Stimulated activated CD4-positive, alpha-beta T cell treated with anti-CD3 and anti-CD28 coated beads, Interleukin-1b, Interleukin-23, amount 100 ng/mL, for 48 hours (primary cell): ENCODE measurements at regions not wholly inside any gene's neighbourhood (a gene's known extent, or its start where the extent isn't known, plus 50 kb on each side); places are given as distances from the start of the nearest gene placed in this dataset.

Experiments used
- DNase-seq: peaks from one replicate; pipeline ENCODE4 v3.0.0-alpha.2; 2020

DNA sequence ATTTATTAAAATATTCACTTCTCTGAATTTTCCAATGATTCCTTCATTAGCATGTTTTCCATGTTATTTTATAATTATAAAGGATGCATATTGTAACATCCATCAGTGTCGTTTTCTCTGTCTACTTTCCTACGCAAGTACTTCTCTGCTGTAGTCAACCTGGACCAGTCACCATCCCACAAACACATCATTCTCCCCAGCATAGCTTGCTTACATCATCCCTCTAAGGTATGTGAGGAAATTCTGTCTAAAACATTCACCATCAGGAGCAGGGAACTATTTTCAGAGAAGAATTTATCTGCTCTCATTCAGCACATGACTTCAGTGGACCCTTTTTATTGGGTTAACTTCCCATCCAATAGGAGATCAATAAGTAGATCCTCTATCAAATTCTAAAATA is 806.1 kb upstream of the ARGLU1 start:
- no peak for DNase-seq

DNA sequence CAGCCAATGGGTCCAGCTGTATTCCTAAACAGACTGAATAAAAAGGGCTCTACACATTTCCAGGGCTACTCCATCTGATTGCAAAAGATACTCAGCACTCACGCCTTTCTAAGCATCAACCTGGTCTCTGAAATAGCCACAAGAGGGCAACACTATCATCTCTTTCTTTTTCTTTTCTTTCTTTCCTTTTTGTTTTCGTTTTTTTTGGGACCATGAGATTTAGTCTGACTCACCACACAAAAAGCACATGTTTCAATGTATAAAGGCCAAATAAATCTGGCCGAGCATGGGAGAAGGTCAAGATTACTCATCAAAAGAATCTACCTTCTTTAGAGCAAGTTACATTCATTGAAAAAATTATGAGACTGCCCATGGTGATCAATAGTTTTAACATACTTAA is 805.6 kb upstream of the ARGLU1 start:
- DNase-seq, result no peak

DNA sequence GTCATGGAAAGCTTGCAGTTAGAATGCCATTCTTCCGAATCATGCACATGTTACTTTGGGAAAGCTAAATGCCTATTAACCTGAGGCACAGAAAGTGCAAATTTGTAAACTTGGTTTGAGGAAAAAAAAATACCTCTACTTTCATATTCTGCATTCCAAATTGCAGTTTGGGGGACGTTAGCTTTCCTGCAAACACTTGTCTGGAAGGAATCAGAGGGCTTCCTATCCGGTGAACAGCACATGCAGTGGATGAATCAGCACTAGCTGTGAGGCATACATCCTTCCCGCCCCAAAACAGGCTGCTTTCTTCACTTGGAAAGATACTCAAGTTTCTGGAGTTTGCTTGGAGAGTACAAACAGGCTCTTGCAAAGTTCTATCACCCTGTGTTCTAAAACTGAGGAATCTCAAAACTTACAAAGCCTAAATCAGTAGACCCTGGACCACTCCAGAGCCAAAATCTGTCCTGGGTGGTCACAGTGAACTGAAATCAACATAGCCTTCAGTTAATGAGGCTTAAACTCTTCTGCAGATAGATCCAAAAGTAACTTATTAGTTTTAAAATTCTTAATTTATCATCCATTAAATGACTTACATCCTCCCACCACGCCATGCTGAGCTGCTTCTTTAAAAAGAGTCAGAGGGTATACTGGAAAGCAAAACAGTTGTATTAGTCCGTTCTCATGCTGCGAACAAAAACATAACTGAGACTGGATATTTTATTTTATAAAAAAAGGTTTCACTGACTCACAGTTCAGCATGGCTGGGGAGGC is 802.3 kb upstream of the ARGLU1 start:
- no peak for DNase-seq

DNA sequence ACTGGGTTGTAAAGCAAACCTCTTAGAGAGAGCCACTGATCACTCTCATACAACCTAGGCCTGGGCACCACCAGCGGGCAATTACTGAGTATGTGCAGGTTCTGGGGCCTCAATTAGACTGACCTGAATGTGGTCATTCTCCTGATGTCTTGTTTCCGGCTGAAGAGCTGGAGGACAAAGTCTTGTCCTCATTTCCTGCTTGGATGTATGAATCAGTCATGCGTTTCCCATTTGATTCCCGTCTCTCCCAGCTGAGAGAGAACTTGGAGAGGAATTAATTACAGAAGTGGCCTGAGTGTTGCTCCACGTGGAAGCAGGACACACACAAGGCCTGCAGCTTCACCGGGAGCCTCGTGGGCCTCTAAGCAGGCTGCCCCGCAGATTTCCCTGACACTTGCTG is 799.3 kb upstream of the ARGLU1 start:
- DNase-seq, result no peak

DNA sequence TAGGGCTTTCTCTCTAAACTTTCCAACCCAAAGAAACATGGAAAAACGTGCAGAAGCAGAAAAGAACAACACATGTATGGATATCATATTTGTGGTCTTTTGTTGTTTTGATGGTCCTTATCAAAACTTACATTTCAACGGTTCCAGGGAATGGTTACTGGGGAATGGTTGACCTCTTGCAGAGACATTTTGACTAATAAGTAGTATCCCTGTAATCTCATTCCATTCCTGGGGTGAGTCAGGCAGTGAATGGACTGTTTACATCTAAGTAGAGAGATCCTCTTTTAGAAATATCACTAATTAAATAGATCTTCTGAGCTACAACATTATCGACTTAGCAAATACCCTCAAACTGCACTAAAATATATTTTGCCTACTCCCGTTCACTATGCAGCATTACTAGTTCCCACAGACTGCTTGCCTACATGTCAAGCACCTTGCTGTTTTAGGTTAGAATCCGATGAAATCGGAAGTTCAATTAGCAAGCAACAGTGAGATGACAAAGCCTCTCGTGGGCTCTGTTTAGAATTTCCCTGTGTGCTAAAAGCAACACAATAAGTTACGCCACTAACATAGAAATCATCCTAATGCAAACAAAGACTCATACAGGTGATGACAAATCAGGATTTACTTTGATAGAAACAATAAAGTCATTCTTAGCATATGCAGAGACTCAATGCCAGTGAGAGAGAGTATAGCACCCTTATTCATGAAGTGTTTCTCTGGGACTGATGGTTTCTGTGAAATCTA is 797.7 kb upstream of the ARGLU1 start:
- no peak for DNase-seq

DNA sequence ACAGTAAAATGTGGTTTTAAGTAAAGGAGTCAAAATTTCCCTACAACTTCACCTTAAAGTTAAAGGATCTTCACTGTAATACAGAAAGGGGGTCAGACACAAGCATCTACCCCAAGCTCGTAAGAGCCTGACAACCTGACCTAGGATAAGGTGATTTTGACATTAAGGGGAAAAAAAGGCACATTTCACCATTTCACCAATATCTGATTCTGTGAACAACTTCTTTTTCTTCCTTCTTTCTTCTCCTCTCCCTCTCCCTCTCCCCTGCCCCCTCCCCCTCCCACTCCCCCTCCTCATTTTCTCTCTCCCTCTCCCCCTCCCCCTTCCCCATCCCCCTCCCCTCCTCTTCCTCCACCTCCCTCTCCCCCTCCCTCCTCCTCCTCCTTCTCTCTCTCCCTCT is 796.7 kb upstream of the ARGLU1 start:
- DNase-seq, result no peak

DNA sequence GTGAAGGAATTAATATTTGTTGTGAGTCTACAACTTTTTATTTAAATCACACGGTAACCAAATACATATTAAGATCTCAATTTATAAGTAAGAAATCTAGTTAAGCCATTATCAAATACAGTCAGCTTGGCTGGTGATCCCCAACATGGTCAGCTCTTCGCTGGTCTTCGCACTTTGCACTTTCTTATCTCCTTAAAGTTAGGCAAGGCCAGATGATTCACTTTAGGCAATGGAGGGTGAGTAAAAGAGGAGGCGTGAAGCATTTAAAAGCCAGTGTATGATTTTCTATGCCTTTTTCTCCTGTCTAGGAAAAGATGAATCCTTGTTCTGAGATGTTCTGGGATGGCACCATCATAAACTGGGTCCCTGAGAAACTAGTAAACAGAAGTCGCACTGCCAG is 793.7 kb upstream of the ARGLU1 start:
- DNase-seq, result no peak

DNA sequence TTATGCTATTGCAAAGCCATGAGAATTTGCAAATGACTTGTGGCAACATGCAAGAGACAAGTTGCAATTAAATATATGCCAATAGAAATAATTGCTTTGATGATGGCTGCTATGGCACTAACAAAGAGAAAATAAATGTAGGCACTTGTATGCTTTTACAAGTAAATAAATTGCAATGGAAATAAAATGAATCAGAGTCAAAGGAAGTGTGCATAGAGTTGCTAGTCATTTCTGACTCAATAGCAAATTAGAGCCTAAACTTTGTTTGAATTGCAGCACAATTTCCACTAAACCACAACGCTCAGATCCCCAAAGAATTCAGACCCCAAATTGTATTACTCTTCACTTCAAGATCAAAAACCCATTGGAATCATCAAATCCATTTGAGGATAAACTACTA is 792.1 kb upstream of the ARGLU1 start:
- no peak for DNase-seq

DNA sequence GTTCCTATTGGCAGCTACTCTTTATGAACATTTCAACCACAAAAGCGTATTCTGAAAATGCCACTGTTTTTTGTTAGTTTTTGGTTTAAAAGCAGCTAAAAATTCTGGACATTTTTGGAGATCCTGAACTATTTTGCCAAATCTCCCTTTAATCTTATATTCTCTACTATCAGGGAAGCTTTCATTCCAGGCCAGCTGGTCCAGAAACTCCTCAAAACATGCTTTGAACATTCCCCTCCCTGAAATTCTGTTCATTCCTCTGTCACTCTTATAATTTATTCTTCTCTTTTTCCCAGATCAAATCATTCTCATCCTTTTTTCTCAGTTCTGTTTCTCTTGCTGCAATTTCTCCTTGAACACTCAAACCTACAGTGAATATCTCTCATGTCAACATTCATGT is 790.9 kb upstream of the ARGLU1 start:
- DNase-seq, result no peak

DNA sequence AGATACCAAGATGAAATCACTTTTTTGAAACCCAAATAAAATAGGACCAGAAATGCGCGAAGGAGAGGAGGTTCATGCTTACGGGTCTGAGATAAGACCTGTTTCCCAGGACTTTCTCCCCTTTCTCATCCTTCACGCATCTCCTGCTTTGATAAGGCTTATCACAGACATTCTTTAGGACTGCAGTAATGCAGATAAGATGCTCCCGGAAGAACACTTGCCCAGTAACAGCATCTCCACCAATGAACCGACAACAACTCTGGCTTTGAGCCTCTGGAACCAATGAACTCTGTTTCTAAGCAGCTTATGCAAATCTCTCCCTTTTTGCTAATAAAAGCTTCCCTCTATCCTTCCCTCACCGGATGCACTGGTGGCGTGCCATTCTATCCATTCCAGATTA is 783.4 kb upstream of the ARGLU1 start:
- DNase-seq, result no peak

DNA sequence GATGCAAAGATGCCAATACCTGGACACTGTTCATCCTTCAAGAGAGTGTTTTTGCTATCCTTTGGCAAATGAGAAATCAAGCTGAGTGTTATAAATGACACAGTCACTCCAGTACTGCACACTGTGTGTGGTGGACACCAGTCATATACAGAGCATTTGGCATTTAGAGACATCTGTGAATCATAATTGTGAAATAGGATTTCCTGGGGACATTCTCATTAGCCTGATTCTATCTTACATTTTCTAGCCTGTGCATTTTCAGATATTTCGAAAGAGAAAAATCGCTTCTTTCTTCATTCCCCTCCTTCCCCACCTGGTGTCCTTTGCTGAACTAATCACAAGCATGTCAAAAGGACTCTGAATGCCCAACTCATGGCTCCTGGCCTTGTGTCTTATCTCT is 781.0 kb upstream of the ARGLU1 start:
- no peak for DNase-seq

DNA sequence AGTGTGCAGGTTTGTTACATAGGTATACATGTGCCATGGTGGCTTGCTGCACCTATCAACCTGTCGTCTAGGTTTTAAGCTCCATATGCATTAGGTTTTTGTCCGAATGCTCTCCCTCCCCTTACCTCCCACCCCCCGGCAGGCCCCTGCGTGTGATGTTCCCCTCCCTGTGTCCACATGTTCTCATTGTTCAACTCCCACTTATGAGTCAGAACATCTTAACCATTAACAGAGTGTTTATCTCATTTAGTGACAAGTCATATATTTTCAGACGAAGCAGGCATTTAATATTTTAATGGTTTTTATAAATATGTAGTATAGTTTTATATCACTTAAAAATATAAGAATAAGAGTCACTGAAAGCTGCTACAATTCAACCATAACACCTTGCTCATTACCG is 780.5 kb upstream of the ARGLU1 start:
- no peak for DNase-seq

DNA sequence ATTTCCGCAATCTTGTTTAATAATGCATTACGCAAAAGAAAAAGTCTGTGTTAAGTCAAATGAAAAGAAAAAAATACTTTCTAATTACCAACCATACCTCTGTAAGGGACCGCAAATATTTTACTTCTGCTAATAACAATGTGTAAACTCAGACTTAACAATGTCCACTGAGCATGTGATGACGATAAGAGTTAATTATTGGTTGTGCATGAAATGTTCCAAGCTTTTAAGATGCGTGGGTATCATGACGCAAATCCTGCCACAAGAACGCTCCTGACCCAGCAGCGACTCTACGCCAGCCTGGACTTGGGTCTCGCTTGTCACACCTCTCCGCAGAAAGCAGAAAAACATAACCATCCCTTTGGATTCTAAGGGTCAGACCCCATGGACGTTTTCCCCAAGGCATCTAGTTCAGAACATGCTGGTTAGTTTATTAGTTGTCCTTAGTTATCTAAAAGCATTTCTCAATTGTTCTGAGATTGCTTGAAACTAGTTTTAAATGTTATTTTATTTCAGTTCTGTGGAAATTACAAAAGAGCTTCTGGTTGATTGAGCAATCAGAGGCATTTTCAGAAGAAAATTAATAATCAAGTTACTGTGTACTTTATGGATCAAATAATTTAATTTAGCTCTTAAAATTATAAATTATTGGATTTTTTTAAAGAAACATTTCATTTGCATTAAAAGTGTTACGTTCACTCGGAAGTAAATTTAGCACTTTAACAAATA is 779.9 kb upstream of the ARGLU1 start:
- no peak for DNase-seq

DNA sequence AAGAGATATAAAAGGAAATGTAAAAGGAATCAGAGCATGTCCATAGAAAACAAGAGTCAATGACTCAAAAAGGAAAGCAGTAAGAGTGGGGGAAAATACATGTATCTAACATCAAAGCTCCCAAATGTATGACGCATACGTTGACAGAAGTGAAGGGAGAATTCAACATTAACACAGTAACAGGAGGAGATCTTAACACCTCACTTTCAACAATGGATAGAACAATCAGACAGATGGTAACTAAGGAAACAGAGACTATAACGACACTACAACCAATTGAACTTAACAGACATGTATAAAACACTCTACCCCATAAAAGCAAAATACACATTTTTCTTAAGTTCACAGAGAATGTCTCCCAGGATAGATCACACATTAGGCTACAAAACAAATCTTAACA is 774.8 kb upstream of the ARGLU1 start:
- DNase-seq, result no peak

DNA sequence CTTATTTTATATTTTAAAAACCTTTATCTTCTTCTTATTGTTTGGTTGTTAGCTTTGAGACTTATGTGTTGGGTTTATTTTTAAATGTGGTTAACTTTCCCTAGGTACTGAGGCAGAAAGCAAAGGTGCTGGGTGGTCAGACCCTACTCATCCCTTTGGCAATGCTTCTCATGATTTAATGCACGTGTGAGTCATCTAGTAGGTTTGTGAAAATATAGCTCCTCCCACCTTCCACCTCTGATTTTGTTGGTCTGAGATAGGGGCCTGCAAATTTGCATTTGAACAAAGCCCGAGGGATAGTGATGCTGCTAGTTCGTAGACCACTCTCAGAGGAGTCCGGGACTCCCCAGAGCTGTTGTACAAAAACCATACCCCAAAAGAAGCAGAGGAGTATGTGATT is 771.3 kb upstream of the ARGLU1 start:
- DNase-seq, result no peak

DNA sequence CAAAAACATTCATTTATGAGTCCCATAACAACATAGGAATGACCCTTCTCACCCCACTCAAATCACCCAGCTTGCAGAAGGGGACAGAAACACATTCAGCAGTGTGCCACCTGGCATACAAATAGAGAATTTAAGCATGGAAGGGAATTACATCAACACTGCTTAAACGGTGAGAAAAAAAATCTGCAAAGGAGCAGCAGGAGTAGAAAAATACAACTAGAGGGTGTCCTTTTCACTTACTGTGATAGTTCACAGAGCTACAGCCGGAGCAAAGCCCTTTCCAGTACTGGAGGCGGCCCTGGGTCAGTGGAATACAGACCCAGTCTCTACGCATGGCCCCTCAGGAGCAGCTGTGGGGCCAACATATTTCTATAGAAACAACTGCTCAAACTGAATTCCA is 764.3 kb upstream of the ARGLU1 start:
- DNase-seq, result no peak

DNA sequence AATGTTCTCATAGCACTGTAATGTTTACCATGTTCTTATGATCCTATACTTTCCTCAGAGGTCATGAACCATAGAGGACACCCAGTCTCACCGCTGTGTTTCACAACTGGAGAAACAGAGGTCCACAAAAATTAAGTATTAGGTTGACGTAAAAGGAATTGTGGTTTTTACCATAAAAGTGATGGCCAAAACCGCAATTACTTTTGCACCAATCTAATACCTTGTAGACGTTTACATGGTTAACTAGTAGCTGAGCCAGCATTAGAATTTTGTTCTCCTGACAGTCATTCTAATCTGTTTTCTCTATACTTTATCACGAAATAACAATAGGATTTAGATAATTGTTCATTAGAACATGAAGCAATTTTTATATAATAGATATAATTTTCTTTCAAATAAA is 763.4 kb upstream of the ARGLU1 start:
- DNase-seq, result no peak

DNA sequence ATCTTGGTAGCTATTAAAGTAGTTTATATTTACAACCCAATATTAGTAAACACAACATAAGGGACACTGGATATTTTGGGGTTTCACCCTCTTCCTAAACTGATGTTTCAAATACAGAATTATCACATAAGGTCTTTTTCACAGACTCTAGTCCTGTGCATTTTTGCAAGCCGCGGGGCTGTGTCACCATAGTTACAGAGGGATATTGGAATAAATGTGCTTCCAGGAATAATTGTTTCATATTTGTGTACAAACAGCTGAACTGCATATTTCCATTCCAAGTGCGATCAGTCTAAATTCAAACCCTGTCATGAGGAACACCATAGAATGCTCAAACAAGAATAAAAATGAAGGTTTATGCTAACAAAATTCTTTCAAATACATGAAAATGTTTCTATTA is 762.5 kb upstream of the ARGLU1 start:
- DNase-seq, result no peak

DNA sequence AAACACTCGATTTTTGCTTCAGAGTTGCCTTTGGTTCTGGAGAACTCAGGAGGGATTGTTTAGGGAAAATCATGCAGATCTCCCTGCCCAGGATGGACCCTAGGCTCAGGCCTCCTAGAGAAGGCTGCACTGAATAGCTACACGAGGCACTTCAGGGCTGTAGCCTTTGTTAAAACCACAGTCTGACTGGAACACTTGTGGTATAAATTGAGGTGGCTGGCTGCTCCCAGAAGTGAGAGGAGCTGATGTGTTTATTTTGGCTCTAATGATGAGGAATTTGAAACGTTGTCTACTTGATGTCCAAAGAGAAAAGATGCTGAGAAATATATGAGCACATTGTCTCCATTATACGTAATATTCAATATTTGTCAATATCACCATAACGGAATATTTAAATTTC is 762.1 kb upstream of the ARGLU1 start:
- no peak for DNase-seq

DNA sequence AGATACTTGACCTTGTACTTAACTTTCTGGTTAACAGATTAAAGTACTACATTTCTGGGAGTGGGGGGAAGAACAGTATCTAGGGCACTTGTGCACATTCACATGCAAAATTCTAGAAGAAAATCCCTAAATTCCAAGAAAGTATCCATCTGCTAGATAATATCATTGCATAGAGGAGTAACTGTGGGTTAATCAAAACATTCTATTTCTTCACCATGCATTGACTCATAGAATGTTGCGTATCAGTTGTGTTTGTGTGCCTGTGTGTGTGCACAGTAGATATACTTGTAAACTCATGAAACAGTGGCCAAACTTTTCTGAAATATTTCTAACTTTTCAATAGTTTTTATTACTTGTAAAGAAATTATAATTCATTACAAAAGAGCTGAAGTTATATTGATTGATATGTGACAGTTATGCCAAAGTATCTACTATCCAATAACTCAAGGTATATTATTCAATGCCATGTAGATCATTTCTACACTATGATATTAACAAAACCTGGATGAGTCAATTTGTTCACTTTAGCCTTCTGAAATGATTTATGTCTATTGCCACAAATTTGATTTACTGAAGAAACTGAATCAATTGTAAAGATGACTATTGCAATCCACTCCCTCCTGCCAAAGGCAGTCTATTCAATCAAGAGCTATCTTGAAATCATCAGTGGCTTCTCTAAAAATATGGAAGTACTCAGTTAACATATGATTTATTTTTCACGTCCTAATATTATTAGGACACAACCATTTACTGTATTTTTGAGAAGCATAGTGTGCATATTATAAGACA is 756.7 kb upstream of the ARGLU1 start:
- DNase-seq, result no peak

DNA sequence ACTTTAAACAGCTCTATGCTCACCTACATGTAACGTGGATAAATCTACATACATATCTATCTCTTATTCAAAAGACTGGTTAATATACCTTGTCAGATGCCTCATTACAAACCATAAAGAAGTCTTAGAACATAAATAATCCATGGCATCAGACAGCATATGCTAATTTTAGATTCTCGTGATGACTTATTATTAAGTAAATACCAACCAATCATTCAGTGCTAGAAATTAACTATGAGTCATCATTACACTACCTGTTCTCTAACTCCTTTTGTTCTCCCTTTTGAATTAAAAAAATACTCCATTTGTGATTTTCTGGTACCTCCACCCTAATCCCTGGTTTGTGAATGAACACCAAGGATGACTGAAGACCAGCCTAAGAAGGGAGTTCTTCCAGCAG is 754.3 kb upstream of the ARGLU1 start:
- DNase-seq, result no peak

DNA sequence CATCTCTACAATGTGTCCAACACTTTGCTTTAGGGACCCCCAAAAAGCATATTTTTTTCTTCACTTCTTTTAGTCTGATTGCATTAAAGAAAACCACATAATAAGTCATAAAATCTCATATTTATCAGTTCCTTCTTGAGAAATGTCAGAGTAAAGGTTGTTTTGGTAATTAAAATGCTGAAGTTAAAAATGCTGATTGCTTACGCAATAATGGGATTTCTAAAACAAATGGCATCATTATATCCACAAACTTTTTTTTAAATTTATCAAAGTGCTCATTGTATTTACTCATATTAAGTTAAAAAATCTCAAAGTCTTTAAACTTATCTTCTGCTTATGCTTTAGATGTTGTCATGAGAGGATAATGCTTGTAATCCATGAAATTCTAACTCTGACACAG is 737.2 kb upstream of the ARGLU1 start:
- no peak for DNase-seq

DNA sequence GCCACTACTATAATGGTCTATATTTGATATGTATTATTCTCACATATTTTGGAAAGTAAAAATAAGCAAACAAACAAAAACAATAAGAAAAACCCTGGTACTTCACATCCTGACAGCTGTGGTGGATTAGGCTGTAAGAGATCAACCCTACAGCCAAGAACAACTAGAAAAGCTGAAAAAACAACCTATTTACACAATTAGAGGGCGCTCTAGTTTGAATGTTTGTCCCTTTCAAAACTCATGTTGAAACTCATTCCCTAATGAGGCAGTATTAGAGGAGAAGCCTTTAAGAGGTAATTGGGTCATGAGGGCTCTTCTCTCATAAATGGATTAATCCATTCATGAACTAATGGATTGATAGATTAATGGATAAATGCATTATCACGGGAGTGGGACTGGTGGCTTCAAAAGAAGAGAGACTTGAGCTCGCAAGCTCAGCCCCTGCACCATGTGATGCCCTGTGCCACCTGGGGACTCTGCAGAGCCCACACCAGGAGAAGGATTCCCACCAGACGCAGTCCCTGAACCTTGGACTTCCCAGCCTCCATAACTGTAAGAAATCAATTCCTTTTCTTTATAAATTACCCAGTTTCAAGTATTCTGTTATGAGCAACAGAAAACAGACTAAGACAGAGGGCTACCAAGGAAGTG is 733.9 kb upstream of the ARGLU1 start:
- DNase-seq, result no peak
